ENCODE measurements at regions not wholly inside any gene's neighbourhood (a gene's known extent, or its start where the extent isn't known, plus 50 kb on each side); places are given as distances from the start of the nearest gene placed in this dataset.
"Not testable (repeated sequence)": the region's sequence is repeated elsewhere in the genome, so short reads cannot be mapped to it uniquely, and the experiment has no call there.

DNA sequence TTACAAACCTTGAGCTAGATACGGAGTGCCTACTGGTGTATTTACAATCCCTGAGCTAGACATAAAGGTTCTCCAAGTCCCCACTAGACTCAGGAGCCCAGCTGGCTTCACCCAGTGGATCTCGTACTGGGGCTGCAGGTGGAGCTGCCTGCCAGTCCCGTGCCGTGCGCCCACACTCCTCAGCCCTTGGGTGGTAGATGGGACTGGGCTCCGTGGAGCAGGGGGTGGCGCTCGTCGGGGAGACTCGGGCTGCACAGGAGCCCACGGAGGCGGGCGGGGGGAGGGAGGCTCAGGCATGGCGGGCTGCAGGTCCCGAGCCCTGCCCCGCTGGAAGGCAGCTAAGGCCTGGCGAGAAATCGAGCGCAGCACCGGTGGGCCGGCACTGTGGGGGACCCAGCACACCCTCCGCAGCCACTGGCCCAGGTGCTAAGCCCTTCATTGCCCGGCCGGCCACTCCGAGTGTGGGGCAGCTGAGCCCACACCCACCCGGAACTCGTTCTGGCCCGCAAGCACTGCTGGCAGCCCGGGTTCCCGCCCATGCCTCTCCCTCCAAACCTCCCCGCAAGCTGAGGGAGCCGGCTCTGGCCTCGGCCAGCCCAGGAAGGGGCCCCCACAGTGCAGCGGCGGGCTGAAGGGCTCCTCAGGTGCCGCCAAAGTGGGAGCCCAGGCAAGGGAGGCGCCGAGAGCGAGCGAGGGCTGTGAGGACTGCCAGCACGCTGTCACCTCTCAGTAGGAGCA is 164.2 kb upstream of the TEX13C start:
- not testable (repeated sequence) for TF ChIP-seq CTCF (IDR thresholded peaks at IDR 0.05); EZH2 (IDR thresholded peaks at IDR 0.05; ENCODE audit: borderline replicate concordance, insufficient read depth, low read depth, low read length, poor library complexity, severe bottlenecking)
